Activated T-cell treated with anti-CD3 and anti-CD28 coated beads, Interleukin-2, amount 50 U/mL, for 72 hours (primary cell): ENCODE measurements at regions not wholly inside any gene's neighbourhood (a gene's known extent, or its start where the extent isn't known, plus 50 kb on each side); places are given as distances from the start of the nearest gene placed in this dataset.

Experiments
- ATAC-seq, 2 donors: fragments of 150-1000 bp; cut with Tn5 transposase; replicated peaks in 1 of 2; 2 replicates each; pipeline ENCODE4 v1.10.0; 2021; ENCODE audit warnings: moderate library complexity in 2 of 2, mild to moderate bottlenecking in 1 of 2
- DNase-seq, 2 donors: peaks; one replicate each; pipeline ENCODE4 v3.0.0; 2021 to 2022; ENCODE audit warnings: mixed read lengths in 1 of 2
- H3K27ac Mint-ChIP-seq: one replicate; pipeline ENCODE4 v1.8.0; 2022; ENCODE audit warnings: mild to moderate bottlenecking, moderate library complexity, mixed read lengths
- H3K27me3 Mint-ChIP-seq: one replicate; pipeline ENCODE4 v1.8.0; 2022; ENCODE audit warnings: low read depth, mixed read lengths
- H3K36me3 Mint-ChIP-seq, 2 donors: one replicate each; pipeline ENCODE4 v1.8.0; 2022; ENCODE audit warnings: mixed read lengths in 2 of 2, mild to moderate bottlenecking in 1 of 2; ENCODE audit not compliant: insufficient read depth in 2 of 2
- H3K4me1 Mint-ChIP-seq: one replicate; pipeline ENCODE4 v1.8.0; 2022; ENCODE audit warnings: low read depth, mixed read lengths
- H3K4me3 Mint-ChIP-seq, 2 donors: one replicate each; pipeline ENCODE4 v1.8.0; 2022; ENCODE audit warnings: mild to moderate bottlenecking in 2 of 2, mixed read lengths in 2 of 2, moderate library complexity in 2 of 2
- H3K9me3 Mint-ChIP-seq, 2 donors: one replicate each; pipeline ENCODE4 v1.8.0; 2022; ENCODE audit warnings: mixed read lengths in 2 of 2

- Mint-ChIP-seq H3K27me3 (peaks cover 5% of the 10 kb centered on the region), H3K36me3 (no peaks in the 10 kb centered on the region), H3K9me3 (no peaks in the 10 kb centered on the region), H3K4me1 (no peaks in the 10 kb centered on the region), H3K4me3 (no peak overlapping the region), H3K27ac (no peak overlapping the region)
- DNase-seq, result no peak
- no peak for ATAC-seq
These were observed 272.1 kb downstream of the SP3 start for GRCh38 chr2:173693044-173693589.

GRCh38 chr2:173696274-173696673 lies 268.9 kb downstream of the SP3 start:
- ATAC-seq (no peak), DNase-seq (no peak)
- Mint-ChIP-seq H3K9me3 (no peaks in the 10 kb centered on the region), H3K27ac (no peak overlapping the region), H3K4me3 (no peak overlapping the region), H3K4me1 (no peaks in the 10 kb centered on the region), H3K27me3 (peaks cover 5% of the 10 kb centered on the region), H3K36me3 (no peaks in the 10 kb centered on the region)

- Mint-ChIP-seq H3K36me3 (no peaks in the 10 kb centered on the region), H3K9me3 (no peaks in the 10 kb centered on the region), H3K4me3 (no peak overlapping the region), H3K27ac (no peak overlapping the region), H3K27me3 (no peaks in the 10 kb centered on the region), H3K4me1 (no peaks in the 10 kb centered on the region)
- no peak for ATAC-seq
- no peak for DNase-seq
These were observed 267.2 kb downstream of the SP3 start for GRCh38 chr2:173697929-173698328.

GRCh38 chr2:173705656-173706055 lies 259.5 kb downstream of the SP3 start:
- ATAC-seq (no peak), DNase-seq (no peak)
- no peaks in the 10 kb centered on the region for H3K9me3 Mint-ChIP-seq
- H3K4me3 Mint-ChIP-seq, result no peak overlapping the region
- H3K27me3 Mint-ChIP-seq, result peaks cover 7% of the 10 kb centered on the region
- H3K4me1 Mint-ChIP-seq, result no peaks in the 10 kb centered on the region
- no peaks in the 10 kb centered on the region for H3K36me3 Mint-ChIP-seq
- H3K27ac Mint-ChIP-seq, result no peak overlapping the region

- H3K27ac Mint-ChIP-seq, result no peak overlapping the region
- ATAC-seq (no peak), DNase-seq (no peak)
- H3K36me3 Mint-ChIP-seq, result no peaks in the 10 kb centered on the region
- H3K27me3 Mint-ChIP-seq, result peaks cover 7% of the 10 kb centered on the region
- H3K9me3 Mint-ChIP-seq, result no peaks in the 10 kb centered on the region
- H3K4me1 Mint-ChIP-seq, result no peaks in the 10 kb centered on the region
- no peak overlapping the region for H3K4me3 Mint-ChIP-seq
These were observed 258.2 kb downstream of the SP3 start for GRCh38 chr2:173706936-173707335.

- H3K4me3 Mint-ChIP-seq, result no peak overlapping the region
- no peaks in the 10 kb centered on the region for H3K36me3 Mint-ChIP-seq
- H3K9me3 Mint-ChIP-seq, result no peaks in the 10 kb centered on the region
- no peaks in the 10 kb centered on the region for H3K4me1 Mint-ChIP-seq
- no peak for ATAC-seq
- H3K27me3 Mint-ChIP-seq, result peaks cover 7% of the 10 kb centered on the region
- H3K27ac Mint-ChIP-seq, result no peak overlapping the region
- no peak for DNase-seq
These were observed 256.4 kb downstream of the SP3 start for GRCh38 chr2:173708806-173709205.

GRCh38 chr2:173711816-173712215 lies 253.4 kb downstream of the SP3 start:
- no peak overlapping the region for H3K4me3 Mint-ChIP-seq
- no peaks in the 10 kb centered on the region for H3K4me1 Mint-ChIP-seq
- H3K9me3 Mint-ChIP-seq, result no peaks in the 10 kb centered on the region
- no peak for ATAC-seq
- H3K27me3 Mint-ChIP-seq, result peaks cover 5% of the 10 kb centered on the region
- DNase-seq, result no peak
- no peaks in the 10 kb centered on the region for H3K36me3 Mint-ChIP-seq
- H3K27ac Mint-ChIP-seq, result no peak overlapping the region

- no peak overlapping the region for H3K27ac Mint-ChIP-seq
- no peak for ATAC-seq
- H3K4me1 Mint-ChIP-seq, result no peaks in the 10 kb centered on the region
- H3K9me3 Mint-ChIP-seq, result no peaks in the 10 kb centered on the region
- H3K27me3 Mint-ChIP-seq, result peaks cover 24% of the 10 kb centered on the region
- no peak overlapping the region for H3K4me3 Mint-ChIP-seq
- DNase-seq, result no peak
- H3K36me3 Mint-ChIP-seq, result no peaks in the 10 kb centered on the region
These were observed 251.1 kb downstream of the SP3 start for GRCh38 chr2:173713904-173714555.

- DNase-seq (no peak), ATAC-seq (no peak)
- H3K4me3 Mint-ChIP-seq, result no peak overlapping the region
- no peaks in the 10 kb centered on the region for H3K36me3 Mint-ChIP-seq
- no peak overlapping the region for H3K27ac Mint-ChIP-seq
- H3K4me1 Mint-ChIP-seq, result no peaks in the 10 kb centered on the region
- no peaks in the 10 kb centered on the region for H3K9me3 Mint-ChIP-seq
- peaks cover 26% of the 10 kb centered on the region for H3K27me3 Mint-ChIP-seq
These were observed 249.7 kb downstream of the SP3 start for GRCh38 chr2:173715441-173715840.

- DNase-seq (no peak), ATAC-seq (no peak)
- Mint-ChIP-seq H3K9me3 (no peaks in the 10 kb centered on the region), H3K36me3 (no peaks in the 10 kb centered on the region), H3K27ac (no peak overlapping the region), H3K4me3 (no peak overlapping the region), H3K27me3 (peaks cover 35% of the 10 kb centered on the region), H3K4me1 (no peaks in the 10 kb centered on the region)
These were observed 248.6 kb downstream of the SP3 start for GRCh38 chr2:173716458-173717052.

- H3K9me3 Mint-ChIP-seq, result no peaks in the 10 kb centered on the region
- ATAC-seq (no peak), DNase-seq (no peak)
- H3K27ac Mint-ChIP-seq, result no peak overlapping the region
- no peak overlapping the region for H3K4me3 Mint-ChIP-seq
- peaks cover 47% of the 10 kb centered on the region for H3K27me3 Mint-ChIP-seq
- no peaks in the 10 kb centered on the region for H3K36me3 Mint-ChIP-seq
- no peaks in the 10 kb centered on the region for H3K4me1 Mint-ChIP-seq
These were observed 245.7 kb downstream of the SP3 start for GRCh38 chr2:173719471-173719870.

- Mint-ChIP-seq H3K27ac (no peak overlapping the region), H3K4me3 (no peak overlapping the region), H3K9me3 (no peaks in the 10 kb centered on the region), H3K27me3 (peaks cover 51% of the 10 kb centered on the region), H3K36me3 (no peaks in the 10 kb centered on the region), H3K4me1 (no peaks in the 10 kb centered on the region)
- ATAC-seq (no peak), DNase-seq (no peak)
These were observed 244.9 kb downstream of the SP3 start for GRCh38 chr2:173720306-173720705.

GRCh38 chr2:173734797-173735196 lies 230.4 kb downstream of the SP3 start:
- peaks cover 3 to 4% of the 10 kb centered on the region in 2 donors for H3K36me3 Mint-ChIP-seq
- no peak for ATAC-seq
- DNase-seq, result no peak
- H3K9me3 Mint-ChIP-seq, result peaks cover 3 to 4% of the 10 kb centered on the region in 2 donors
- no peak overlapping the region for H3K4me3 Mint-ChIP-seq
- no peaks in the 10 kb centered on the region for H3K4me1 Mint-ChIP-seq
- H3K27ac Mint-ChIP-seq, result no peak overlapping the region
- H3K27me3 Mint-ChIP-seq, result peaks cover 16% of the 10 kb centered on the region
